Fibroblast of mammary gland (primary cell): ENCODE measurements at regions not wholly inside any gene's neighbourhood (a gene's known extent, or its start where the extent isn't known, plus 50 kb on each side); places are given as distances from the start of the nearest gene placed in this dataset.

Experiments
- DNase-seq: peaks from one replicate; pipeline ENCODE4 v3.0.0-alpha.2; 2010; ENCODE audit warnings: low read depth
- H3K4me3 ChIP-seq: 2 replicates; pipeline ENCODE4 v1.5.1; 2011; ENCODE audit warnings: low read depth, mild to moderate bottlenecking, low read length, moderate library complexity; ENCODE audit not compliant: control insufficient read depth
- TF ChIP-seq, protein P1 (sequence below): conservative IDR thresholded peaks from 2 replicates; pipeline ENCODE4 v1.5.1; 2011; ENCODE audit warnings: low read depth, low read length, inconsistent platforms; ENCODE audit not compliant: control insufficient read depth, insufficient read depth

DNA sequence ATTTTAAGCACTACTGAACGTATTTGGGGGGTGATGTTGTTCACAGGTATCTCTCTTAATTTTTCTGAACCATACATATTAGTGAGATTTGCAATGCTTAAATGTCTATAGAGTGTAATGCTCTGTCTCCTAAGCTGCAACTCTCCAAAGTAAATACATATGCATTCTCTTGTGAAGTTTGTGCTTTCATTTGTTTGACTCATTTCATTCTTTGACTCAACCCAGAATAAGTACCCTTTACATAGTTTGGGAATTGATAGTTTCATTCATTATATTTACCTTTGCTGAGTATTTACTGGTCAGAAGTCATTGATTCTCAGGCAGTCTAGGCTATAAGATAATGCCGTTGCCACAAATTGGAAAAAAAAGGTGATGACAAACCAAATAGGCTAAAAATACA is 406.9 kb downstream of the FGF9 start:
- TF ChIP-seq, protein P1, sequence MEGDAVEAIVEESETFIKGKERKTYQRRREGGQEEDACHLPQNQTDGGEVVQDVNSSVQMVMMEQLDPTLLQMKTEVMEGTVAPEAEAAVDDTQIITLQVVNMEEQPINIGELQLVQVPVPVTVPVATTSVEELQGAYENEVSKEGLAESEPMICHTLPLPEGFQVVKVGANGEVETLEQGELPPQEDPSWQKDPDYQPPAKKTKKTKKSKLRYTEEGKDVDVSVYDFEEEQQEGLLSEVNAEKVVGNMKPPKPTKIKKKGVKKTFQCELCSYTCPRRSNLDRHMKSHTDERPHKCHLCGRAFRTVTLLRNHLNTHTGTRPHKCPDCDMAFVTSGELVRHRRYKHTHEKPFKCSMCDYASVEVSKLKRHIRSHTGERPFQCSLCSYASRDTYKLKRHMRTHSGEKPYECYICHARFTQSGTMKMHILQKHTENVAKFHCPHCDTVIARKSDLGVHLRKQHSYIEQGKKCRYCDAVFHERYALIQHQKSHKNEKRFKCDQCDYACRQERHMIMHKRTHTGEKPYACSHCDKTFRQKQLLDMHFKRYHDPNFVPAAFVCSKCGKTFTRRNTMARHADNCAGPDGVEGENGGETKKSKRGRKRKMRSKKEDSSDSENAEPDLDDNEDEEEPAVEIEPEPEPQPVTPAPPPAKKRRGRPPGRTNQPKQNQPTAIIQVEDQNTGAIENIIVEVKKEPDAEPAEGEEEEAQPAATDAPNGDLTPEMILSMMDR: no peak
- H3K4me3 ChIP-seq: no peak overlapping the region
- no peak for DNase-seq

DNA sequence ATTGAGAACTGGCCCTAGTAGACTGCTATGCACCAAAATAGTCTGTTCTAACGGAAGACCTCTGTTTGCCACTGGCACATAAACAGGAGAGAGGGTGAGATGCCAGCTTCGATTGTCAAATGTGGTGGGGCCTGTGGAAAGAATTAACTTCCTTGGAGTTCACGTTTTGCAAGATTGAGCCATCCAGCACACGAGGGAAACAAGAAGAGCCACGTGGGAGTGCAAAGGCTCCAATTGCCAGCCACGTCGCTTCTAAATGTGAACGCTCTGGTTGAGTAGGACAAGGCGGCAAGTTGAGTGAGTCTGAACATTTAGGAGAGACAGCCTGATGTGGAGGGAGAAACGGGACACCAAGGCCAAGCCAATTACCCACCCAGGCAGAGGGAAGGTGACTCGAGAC is 409.1 kb downstream of the FGF9 start:
- TF ChIP-seq, protein P1: no peak
- no peak overlapping the region for H3K4me3 ChIP-seq
- no peak for DNase-seq

DNA sequence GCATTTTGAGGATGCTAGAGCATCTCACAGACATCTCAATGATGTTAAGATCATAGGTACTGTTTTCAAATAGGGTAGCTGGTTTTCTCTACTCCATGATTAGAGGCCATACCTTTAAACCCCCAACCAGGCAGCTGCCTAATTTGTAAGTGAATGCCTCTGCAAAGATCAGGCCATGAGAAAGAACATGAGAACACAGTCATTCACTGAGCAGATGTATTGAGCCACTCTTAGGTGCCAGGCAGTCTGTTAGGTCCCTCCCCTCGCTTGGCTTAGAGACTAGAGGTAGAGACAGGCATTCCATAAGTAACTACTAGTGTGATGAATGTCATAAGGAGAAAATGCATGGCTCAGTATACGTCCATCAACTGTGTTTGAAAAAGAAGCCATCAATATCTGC is 410.0 kb downstream of the FGF9 start:
- no peak overlapping the region for H3K4me3 ChIP-seq
- DNase-seq: no peak
- TF ChIP-seq, protein P1: no peak

DNA sequence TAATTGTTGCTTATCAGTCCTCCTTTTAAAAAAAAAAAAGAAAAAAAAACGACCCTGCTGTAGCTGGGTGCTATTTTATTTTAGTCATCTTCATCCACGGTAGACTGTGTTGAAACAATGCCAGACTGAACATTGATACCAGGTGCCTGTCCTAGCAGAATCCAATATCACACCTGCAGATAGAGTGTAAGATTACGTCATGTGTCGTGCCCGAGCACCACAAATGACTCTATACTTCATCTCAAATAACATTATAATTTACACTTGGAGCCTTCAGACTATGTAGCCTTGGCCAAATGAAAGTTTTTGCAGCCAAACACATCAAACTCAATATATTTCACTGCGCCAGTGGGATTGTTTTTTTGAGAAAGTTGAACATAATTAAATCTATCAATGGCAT is 410.6 kb downstream of the FGF9 start:
- TF ChIP-seq, protein P1: no peak
- H3K4me3 ChIP-seq: no peak overlapping the region
- no peak for DNase-seq

DNA sequence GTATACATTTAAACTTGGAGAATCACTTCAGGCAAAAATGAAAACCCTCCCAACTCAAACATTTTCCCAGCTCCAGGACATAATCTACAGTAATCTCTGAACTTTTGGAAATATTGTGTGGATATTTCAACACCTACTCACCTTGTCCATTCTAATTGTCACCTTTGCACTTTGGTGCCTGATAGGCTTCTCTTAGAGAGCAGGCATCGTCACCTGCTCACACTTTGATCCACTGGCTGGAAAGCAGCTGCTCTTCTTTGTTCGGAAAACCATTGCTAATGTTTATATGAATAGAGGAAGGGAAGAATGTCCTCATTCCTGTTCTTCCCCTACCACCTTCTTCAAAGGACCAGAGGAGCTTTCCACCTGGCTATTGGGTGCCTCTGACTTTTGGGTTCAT is 411.2 kb downstream of the FGF9 start:
- TF ChIP-seq, protein P1: no peak
- no peak overlapping the region for H3K4me3 ChIP-seq
- no peak for DNase-seq

DNA sequence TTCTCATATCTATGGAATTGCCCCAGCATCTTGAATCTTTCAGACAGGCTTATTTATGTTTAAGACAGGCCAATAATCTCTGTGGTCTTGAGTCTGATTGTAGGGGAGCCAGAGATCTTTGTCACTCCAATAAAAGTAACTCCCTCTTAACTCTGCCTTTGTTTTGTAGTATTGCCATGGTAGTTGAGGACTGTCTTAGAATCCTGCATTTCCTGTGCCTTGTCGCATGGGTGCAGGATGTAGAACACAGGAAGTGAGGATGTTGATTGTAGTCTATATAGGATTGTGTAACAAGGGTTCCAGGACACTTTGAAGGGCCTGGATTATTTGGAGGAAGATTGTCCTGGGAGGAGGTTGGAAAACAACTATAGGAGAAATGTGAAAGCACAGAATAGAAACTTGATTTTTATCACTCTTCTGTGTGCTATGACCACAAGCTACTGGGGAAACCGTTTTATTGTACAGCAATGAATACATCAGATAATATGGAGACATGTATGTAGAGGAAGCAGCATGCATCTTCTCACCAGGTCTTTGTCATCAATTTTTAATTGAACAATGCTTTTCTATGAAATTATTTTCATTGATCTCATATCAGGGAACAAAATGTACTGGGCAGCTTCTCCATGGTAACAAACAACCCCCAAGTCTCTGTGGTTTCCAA is 411.7 kb downstream of the FGF9 start:
- H3K4me3 ChIP-seq: no peak overlapping the region
- no peak for DNase-seq

DNA sequence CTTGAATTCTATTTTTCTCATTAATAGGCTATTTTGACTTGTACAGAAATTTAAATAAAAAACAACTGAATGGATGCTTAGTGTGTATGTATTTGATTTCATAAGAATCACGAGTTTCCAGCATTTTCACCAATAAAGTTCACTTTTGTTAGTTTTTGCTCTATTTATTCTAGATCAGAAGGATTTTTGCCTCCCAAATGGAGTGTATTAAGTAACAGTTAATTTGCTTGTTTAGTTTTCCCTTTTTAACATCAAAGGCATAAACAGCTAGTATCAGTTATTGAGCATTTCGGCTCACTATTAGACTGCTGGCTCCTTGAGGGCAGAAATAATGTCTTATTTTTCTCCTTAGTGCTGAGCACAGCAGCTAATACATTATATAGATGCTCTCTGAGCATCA is 414.1 kb downstream of the FGF9 start:
- TF ChIP-seq, protein P1: no peak
- no peak overlapping the region for H3K4me3 ChIP-seq
- DNase-seq: no peak

More for the DNA sequence above, 411.7 kb downstream of the FGF9 start:
- TF ChIP-seq, protein P1: no peak
